H9 (cell line): ENCODE measurements at regions not wholly inside any gene's neighbourhood (a gene's known extent, or its start where the extent isn't known, plus 50 kb on each side); places are given as distances from the start of the nearest gene placed in this dataset.
"Not testable (repeated sequence)": the region's sequence is repeated elsewhere in the genome, so short reads cannot be mapped to it uniquely, and the experiment has no call there.

Experiments used
- DNase-seq: peaks from one replicate; pipeline ENCODE4 v3.0.0-alpha.2; 2017
- H2AFZ ChIP-seq: one replicate; pipeline ENCODE4 v1.6.1; 2013; ENCODE audit warnings: mild to moderate bottlenecking, low read length, control low read depth, moderate library complexity
- H2AK5ac ChIP-seq: 2 replicates; pipeline ENCODE4 v1.6.1; 2013; ENCODE audit warnings: low read length, control low read depth, mixed read lengths; ENCODE audit not compliant: insufficient read length
- H2BK120ac ChIP-seq: one replicate; pipeline ENCODE4 v1.6.1; 2013; ENCODE audit warnings: low read depth, mild to moderate bottlenecking, low read length, control low read depth, inconsistent platforms; ENCODE audit not compliant: poor library complexity, severe bottlenecking
- H2BK12ac ChIP-seq: 2 replicates; pipeline ENCODE4 v1.6.1; 2013; ENCODE audit warnings: low read length, control low read depth, mixed read lengths, low read depth; ENCODE audit not compliant: insufficient read length
- H2BK15ac ChIP-seq: 2 replicates; pipeline ENCODE4 v1.6.1; 2013; ENCODE audit warnings: low read depth, low read length, control low read depth
- H2BK20ac ChIP-seq: one replicate; pipeline ENCODE4 v1.6.1; 2013; ENCODE audit warnings: low read depth, mild to moderate bottlenecking, low read length, control low read depth, inconsistent platforms; ENCODE audit not compliant: poor library complexity, severe bottlenecking
- H2BK5ac ChIP-seq: 2 replicates; pipeline ENCODE4 v1.6.1; 2013; ENCODE audit warnings: low read length, control low read depth, mixed read lengths; ENCODE audit not compliant: insufficient read length
- H3K14ac ChIP-seq: 2 replicates; pipeline ENCODE4 v1.6.1; 2013; ENCODE audit warnings: low read length, control low read depth; ENCODE audit not compliant: insufficient read depth
- H3K18ac ChIP-seq: 2 replicates; pipeline ENCODE4 v1.6.1; 2013; ENCODE audit warnings: low read depth, mild to moderate bottlenecking, mixed read lengths, low read length, control low read depth; ENCODE audit not compliant: insufficient read length
- H3K23ac ChIP-seq: 2 replicates; pipeline ENCODE4 v1.6.1; 2013; ENCODE audit warnings: low read length, control low read depth, mixed read lengths, low read depth; ENCODE audit not compliant: insufficient read length
- H3K23me2 ChIP-seq: 2 replicates; pipeline ENCODE4 v1.6.1; 2013; ENCODE audit warnings: low read depth, mild to moderate bottlenecking, mixed read lengths, low read length, control low read depth; ENCODE audit not compliant: insufficient read length, poor library complexity, severe bottlenecking
- H3K27ac ChIP-seq: 2 replicates; pipeline ENCODE4 v1.5.1; 2013; ENCODE audit warnings: low read length, control low read depth, mixed read lengths, low read depth; ENCODE audit not compliant: insufficient read length
- H3K27me3 ChIP-seq: 2 replicates; pipeline ENCODE4 v1.6.1; 2013; ENCODE audit warnings: low read length, control low read depth, inconsistent platforms; ENCODE audit not compliant: insufficient read depth
- H3K4ac ChIP-seq: 2 replicates; pipeline ENCODE4 v1.6.1; 2013; ENCODE audit warnings: low read depth, mild to moderate bottlenecking, control low read depth, inconsistent platforms, low read length, moderate library complexity
- H3K4me1 ChIP-seq: 2 replicates; pipeline ENCODE4 v1.6.1; 2013; ENCODE audit warnings: low read length, control low read depth, inconsistent platforms; ENCODE audit not compliant: insufficient read depth
- H3K4me2 ChIP-seq: 2 replicates; pipeline ENCODE4 v1.6.1; 2013; ENCODE audit warnings: low read length, control low read depth, mixed read lengths; ENCODE audit not compliant: insufficient read length, insufficient read depth
- H3K56ac ChIP-seq: 2 replicates; pipeline ENCODE4 v1.6.1; 2013; ENCODE audit warnings: low read depth, mild to moderate bottlenecking, mixed read lengths, low read length, control low read depth; ENCODE audit not compliant: insufficient read length
- H3K79me1 ChIP-seq: 2 replicates; pipeline ENCODE4 v1.6.1; 2013; ENCODE audit warnings: low read depth, mild to moderate bottlenecking, moderate library complexity, low read length, control low read depth, inconsistent platforms; ENCODE audit not compliant: insufficient read depth, poor library complexity, severe bottlenecking
- H3K79me2 ChIP-seq: 2 replicates; pipeline ENCODE4 v1.6.1; 2013; ENCODE audit warnings: low read length, control low read depth, inconsistent platforms; ENCODE audit not compliant: insufficient read depth
- H3K9ac ChIP-seq: 2 replicates; pipeline ENCODE4 v1.6.1; 2013; ENCODE audit warnings: low read length, control low read depth, mixed read lengths; ENCODE audit not compliant: insufficient read length; ENCODE audit errors: extremely low read depth
- H3K9me3 ChIP-seq: one replicate; pipeline ENCODE4 v1.6.1; 2013; ENCODE audit warnings: low read depth, low read length, inconsistent platforms; ENCODE audit not compliant: control insufficient read depth
- H3T11ph ChIP-seq: one replicate; pipeline ENCODE4 v1.6.1; 2013; ENCODE audit warnings: mild to moderate bottlenecking, low read length, control low read depth, inconsistent platforms
- H4K20me1 ChIP-seq: one replicate; pipeline ENCODE4 v1.6.1; 2013; ENCODE audit not compliant: control insufficient read depth, insufficient read length, insufficient read depth
- H4K5ac ChIP-seq: 2 replicates; pipeline ENCODE4 v1.6.1; 2013; ENCODE audit warnings: low read depth, mild to moderate bottlenecking, mixed read lengths, low read length, control low read depth; ENCODE audit not compliant: insufficient read length
- H4K8ac ChIP-seq: replicated peaks from 2 replicates; pipeline ENCODE4 v1.6.1; 2013; ENCODE audit warnings: low read length, control low read depth, mixed read lengths, low read depth; ENCODE audit not compliant: insufficient read length
- H4K91ac ChIP-seq: 2 replicates; pipeline ENCODE4 v1.6.1; 2013; ENCODE audit warnings: low read depth, mild to moderate bottlenecking, moderate library complexity, mixed read lengths, low read length, control low read depth; ENCODE audit not compliant: insufficient read length
- H3K27ac Mint-ChIP-seq, 3 experiments: 2 replicates in 2 of 3; 3 replicates in 1 of 3; pipeline ENCODE4 v1.8.0; 2020 to 2021; ENCODE audit warnings: mixed read lengths in 3 of 3, mild to moderate bottlenecking in 1 of 3, moderate library complexity in 1 of 3
- H3K27me3 Mint-ChIP-seq: 2 replicates; pipeline ENCODE4 v1.8.0; 2021; ENCODE audit warnings: low read depth, mild to moderate bottlenecking, moderate library complexity, mixed read lengths
- H3K36me3 Mint-ChIP-seq, 3 experiments: 2 replicates in 2 of 3; 3 replicates in 1 of 3; pipeline ENCODE4 v1.8.0; 2020 to 2021; ENCODE audit warnings: low read depth in 3 of 3, mixed read lengths in 3 of 3; ENCODE audit not compliant: insufficient read depth in 1 of 3
- H3K4me1 Mint-ChIP-seq, 2 experiments: 2 replicates each; pipeline ENCODE4 v1.8.0; 2020; ENCODE audit warnings: mixed read lengths in 2 of 2
- H3K4me3 Mint-ChIP-seq, 2 experiments: 2 replicates in 1 of 2; 3 replicates in 1 of 2; pipeline ENCODE4 v1.8.0; 2020 to 2021; ENCODE audit warnings: mild to moderate bottlenecking in 2 of 2, mixed read lengths in 2 of 2, moderate library complexity in 1 of 2
- H3K9me3 Mint-ChIP-seq, 2 experiments: 2 replicates in 1 of 2; 3 replicates in 1 of 2; pipeline ENCODE4 v1.8.0; 2020; ENCODE audit warnings: mild to moderate bottlenecking in 2 of 2, mixed read lengths in 2 of 2, moderate library complexity in 1 of 2
- CTCF ChIP-seq: fragments of 200-600 bp; sonication (generic); conservative IDR thresholded peaks from 3 replicates; pipeline ENCODE4 v1.8.0; 2021; ENCODE audit warnings: antibody characterized with exemption, mild to moderate bottlenecking
- WGBS: extraction: QIAGEN DNeasy Blood & Tissue Kit; methylation state at CpG from one replicate; pipeline ENCODE4 v1.1.7; 2013; ENCODE audit warnings: missing lambda C conversion rate, low lambda C conversion rate, mixed read lengths; ENCODE audit not compliant: insufficient read length; ENCODE audit errors: extremely low coverage; 5-methylcytosine and 5-hydroxymethylcytosine counted together

GRCh38 chr2:131641414-131642206 is 113.9 kb downstream of the CCDC74A start:
- H2BK5ac ChIP-seq, result no peak overlapping the region
- no peak overlapping the region for H3T11ph ChIP-seq
- Mint-ChIP-seq H3K27ac (no peak overlapping the region), H3K9me3 (peaks cover 0 to 3% of the 10 kb centered on the region in 2 experiments; a peak in 1 of 5 replicates), H3K36me3 (no peaks in the 10 kb centered on the region), H3K27me3 (no peaks in the 10 kb centered on the region), H3K4me3 (no peak overlapping the region), H3K4me1 (no peaks in the 10 kb centered on the region)
- H2BK120ac ChIP-seq, result no peak overlapping the region
- no peak overlapping the region for H2AK5ac ChIP-seq
- no peak overlapping the region for H4K91ac ChIP-seq
- no peaks in the 10 kb centered on the region for H4K20me1 ChIP-seq
- H2BK12ac ChIP-seq, result no peak overlapping the region
- H3K4me1 ChIP-seq, result no peaks in the 10 kb centered on the region
- H3K18ac ChIP-seq, result no peak overlapping the region
- H3K14ac ChIP-seq, result no peak overlapping the region
- TF ChIP-seq CTCF, result no peak
- H3K9ac ChIP-seq, result no peak overlapping the region
- H3K79me2 ChIP-seq, result no peaks in the 10 kb centered on the region
- H3K79me1 ChIP-seq, result no peaks in the 10 kb centered on the region
- H2BK20ac ChIP-seq, result no peak overlapping the region
- no peak overlapping the region for H4K8ac ChIP-seq
- no peak for DNase-seq
- no peaks in the 10 kb centered on the region for H3K9me3 ChIP-seq
- H3K27me3 ChIP-seq, result no peaks in the 10 kb centered on the region
- no peak overlapping the region for H2AFZ ChIP-seq
- WGBS, result no CpG with 5 or more reads among the region's 3 CpGs
- H3K23ac ChIP-seq, result no peak overlapping the region
- H4K5ac ChIP-seq, result no peak overlapping the region
- H2BK15ac ChIP-seq, result no peak overlapping the region
- no peaks in the 10 kb centered on the region for H3K23me2 ChIP-seq
- H3K4ac ChIP-seq, result no peak overlapping the region
- H3K56ac ChIP-seq, result no peak overlapping the region
- H3K27ac ChIP-seq, result no peak overlapping the region
- H3K4me2 ChIP-seq, result no peak overlapping the region

- not testable (repeated sequence) for H4K5ac ChIP-seq, H3K4ac ChIP-seq, H3K4me2 ChIP-seq, H3K79me1 ChIP-seq, H2BK15ac ChIP-seq, H4K8ac ChIP-seq, H2AFZ ChIP-seq, H3K23ac ChIP-seq, H3K27ac Mint-ChIP-seq, H3K4me1 Mint-ChIP-seq, H3K36me3 Mint-ChIP-seq, H3K9ac ChIP-seq, H3K79me2 ChIP-seq, H3T11ph ChIP-seq, H4K91ac ChIP-seq, H3K9me3 ChIP-seq, H3K23me2 ChIP-seq, H3K4me3 Mint-ChIP-seq, H3K18ac ChIP-seq, H3K27me3 ChIP-seq, H3K14ac ChIP-seq, H3K56ac ChIP-seq, H2AK5ac ChIP-seq, H3K4me1 ChIP-seq, DNase-seq, H2BK5ac ChIP-seq, H4K20me1 ChIP-seq, H2BK120ac ChIP-seq, H2BK12ac ChIP-seq, H2BK20ac ChIP-seq, H3K27me3 Mint-ChIP-seq, H3K9me3 Mint-ChIP-seq, H3K27ac ChIP-seq
- WGBS, result no CpG with 5 or more reads among the region's 3 CpGs
Measured at GRCh38 chr2:131643180-131643579, 115.5 kb downstream of the CCDC74A start.
